Activated T-cell treated with anti-CD3 and anti-CD28 coated beads, Interleukin-2, amount 50 U/mL, for 1 hour (primary cell): ENCODE measurements at regions not wholly inside any gene's neighbourhood (a gene's known extent, or its start where the extent isn't known, plus 50 kb on each side); places are given as distances from the start of the nearest gene placed in this dataset.

Source experiments
- DNase-seq: peaks from one replicate; pipeline ENCODE4 v3.0.0-alpha.2; 2020

DNA sequence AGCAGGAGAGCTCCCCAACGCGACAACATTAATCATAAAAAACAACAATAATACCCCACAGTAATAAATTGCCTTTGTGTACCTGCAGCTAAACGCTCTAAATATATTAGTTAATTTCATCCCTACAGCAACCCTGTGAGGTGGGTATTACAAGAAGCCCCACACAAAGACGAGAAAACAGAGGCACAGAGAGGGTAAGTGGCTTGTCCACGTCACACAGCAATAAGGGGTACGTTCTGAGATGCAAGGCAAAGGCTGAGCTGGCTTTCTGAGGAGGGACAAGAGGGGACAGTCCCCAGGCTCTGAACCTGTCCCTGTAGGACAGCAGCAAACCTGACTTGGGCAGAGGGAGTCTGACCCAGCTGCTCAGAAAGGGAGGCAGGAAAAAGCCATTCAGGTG is 78.2 kb downstream of the NCOR2 start:
- DNase-seq: no peak

GRCh38 chr12:124488520-124488919 is 78.9 kb downstream of the NCOR2 start:
- DNase-seq: no peak

DNA sequence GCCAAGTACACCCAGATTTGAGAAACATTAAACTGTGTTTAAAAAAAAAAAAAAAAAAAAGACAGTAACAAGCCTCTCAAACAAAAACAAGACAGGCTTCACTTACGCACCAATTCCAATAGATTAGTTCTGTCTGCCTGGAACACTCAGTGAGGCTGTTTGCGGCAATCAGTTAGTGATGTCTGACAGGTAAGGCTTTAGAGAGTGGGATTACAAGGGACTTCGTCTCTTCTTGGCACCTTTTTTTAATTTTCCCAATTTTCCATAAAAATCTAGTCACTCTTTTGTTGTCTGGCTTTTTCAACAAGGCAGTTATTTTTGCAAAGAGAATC is 79.6 kb downstream of the NCOR2 start:
- DNase-seq: no peak

DNA sequence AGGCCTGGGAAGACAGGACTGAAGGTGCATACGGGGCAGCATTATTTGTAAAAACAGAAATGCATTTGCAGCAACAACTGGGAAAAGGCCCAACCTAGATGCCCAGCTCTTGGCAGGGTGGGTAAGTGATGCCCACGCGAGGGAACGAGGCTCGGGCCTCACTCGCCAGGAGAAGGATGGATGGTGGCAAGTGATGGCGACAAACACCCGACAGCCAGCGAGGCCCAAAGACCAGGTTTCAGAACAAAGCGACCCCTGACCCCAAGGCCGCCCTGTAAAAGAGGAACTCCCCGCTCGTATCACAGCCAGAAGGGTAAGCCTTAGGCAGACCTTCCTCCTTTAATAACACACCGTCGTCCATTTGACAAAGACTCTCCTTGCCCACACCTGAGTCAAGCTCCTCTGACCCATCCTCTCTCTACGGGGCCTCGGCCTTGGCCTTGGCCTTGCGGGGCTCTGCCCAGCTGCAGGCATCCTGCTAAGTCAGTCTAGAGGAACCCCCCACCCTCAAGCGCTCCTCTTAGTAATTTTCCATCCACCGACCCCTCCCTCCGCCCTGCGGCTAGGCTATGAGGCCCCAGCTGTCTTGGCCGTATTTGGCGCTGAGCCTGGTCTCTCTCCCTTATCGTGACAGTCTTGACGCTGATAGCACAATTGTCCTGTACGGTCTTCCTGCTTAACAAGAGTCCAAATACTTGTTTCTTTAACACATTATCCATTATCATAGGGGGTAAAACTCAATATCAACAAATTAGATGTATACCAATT is 80.2 kb downstream of the NCOR2 start:
- DNase-seq: no peak

DNA sequence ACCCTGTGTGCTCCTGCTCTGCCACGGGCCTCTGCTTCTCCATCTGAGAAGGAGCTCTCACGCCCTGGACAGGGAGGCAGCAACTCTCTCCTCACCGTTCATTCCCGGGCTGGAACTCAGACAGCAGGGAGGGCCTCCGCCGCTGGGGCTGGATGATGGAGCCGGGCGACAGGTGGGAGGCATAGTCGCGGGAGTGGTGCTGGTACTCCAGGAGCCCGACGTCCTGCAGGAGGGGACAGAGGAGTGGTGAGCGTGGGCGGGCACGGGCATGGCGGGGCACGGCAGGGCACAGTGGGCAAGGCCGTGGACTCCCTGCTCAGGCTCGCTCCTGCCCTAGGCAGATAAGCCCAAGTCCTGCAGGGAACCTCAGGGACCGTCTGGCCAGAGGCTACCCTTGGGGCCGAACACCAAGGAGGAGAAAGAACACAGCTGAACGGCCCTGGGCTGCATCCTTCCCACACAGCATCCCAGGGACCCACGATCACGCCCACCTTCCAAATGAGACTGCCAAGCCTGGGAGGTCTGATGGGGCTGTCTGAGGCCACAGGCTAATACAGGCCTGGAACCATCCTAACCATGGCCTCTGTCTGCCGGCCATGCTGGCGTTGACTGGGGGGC is 81.0 kb downstream of the NCOR2 start:
- no peak for DNase-seq

DNA sequence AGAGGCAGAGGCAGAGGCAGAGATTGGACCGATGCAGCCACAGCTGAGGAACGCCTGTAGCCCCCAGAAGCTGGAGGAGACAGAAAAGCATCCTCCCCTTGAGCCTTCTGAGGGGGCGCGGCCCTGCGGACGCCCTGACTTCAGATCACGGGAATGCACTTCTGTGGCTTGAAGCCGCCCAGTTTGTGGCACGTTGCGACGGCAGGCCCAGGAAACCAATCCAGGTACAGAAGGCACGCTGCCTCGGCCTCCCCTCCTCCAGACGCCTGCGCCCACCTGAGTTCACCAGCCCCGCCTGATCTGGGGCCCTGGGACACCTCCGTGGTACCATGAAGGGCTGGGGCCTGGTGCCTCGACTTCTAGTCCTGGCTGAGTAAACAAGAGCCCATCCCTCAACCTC is 82.0 kb downstream of the NCOR2 start:
- no peak for DNase-seq

GRCh38 chr12:124484526-124484953 is 82.9 kb downstream of the NCOR2 start:
- no peak for DNase-seq

DNA sequence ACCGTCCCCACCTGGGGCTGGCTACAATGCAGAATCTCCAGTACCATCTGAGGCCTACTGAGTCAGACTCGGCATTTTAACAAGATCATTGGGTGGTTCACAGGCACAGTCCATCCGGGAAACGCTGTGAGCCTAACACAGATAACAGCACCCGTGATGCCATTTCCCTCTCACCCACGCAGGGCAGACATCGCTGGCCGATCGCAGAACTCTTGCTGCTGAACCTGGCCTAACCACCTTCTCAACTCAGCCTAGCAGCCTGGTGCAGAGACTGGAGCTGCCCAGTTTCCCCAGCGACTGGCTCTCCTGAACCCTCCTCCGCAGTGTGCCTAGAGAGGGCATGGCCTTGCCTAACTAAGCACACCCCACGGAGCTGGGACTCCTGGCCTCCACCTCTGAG is 83.3 kb downstream of the NCOR2 start:
- DNase-seq: no peak

- no peak for DNase-seq
These were observed 84.3 kb downstream of the NCOR2 start for GRCh38 chr12:124482901-124483799.

DNA sequence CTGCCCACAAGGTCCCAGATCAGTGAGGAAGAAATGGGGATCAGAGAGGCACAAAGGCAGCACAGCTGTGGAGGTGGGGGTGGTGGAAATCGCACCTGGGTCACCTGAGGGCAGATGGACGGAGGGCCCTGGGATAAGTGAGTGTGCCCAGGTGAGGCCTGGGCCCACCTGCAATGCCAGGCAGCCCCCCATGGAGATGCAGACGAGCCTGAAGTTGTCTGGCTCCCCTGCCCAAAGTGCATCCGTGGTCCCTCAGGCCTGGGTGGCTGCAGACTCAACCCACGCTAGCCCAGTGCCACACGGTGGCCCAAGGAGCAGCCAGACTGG is 84.9 kb downstream of the NCOR2 start:
- no peak for DNase-seq

- DNase-seq: no peak
These were observed 85.4 kb downstream of the NCOR2 start for GRCh38 chr12:124481772-124482566.

DNA sequence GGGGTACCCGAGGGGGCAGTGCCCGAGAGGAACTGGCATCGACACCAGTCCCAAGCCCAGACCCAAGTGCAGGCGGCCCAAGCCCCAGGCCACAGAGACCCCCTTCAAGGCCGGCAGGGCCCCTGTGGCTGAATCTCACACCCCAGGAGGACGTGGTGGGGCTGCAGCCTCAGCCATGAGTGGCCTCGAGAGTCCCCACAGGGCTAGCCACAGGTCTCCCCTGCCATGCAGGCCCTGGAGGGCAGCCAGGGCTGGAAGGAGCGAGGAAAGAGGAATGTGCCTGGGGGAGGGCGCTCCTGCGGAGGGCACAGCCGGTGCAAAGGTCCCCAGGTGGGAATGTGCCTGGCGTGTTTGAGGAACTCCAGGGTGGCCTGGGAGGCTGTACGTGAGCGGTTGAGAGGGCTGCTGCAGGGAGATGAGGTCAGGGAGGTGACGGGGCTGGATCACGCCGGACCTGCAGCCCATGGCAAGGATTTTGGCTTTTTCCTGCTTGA is 86.1 kb downstream of the NCOR2 start:
- DNase-seq: no peak

- no peak for DNase-seq
These were observed 86.7 kb downstream of the NCOR2 start for GRCh38 chr12:124480469-124481256.

- DNase-seq: no peak
These were observed 87.5 kb downstream of the NCOR2 start for GRCh38 chr12:124479680-124480468.

- no peak for DNase-seq
These were observed 88.3 kb downstream of the NCOR2 start for GRCh38 chr12:124478985-124479645.

DNA sequence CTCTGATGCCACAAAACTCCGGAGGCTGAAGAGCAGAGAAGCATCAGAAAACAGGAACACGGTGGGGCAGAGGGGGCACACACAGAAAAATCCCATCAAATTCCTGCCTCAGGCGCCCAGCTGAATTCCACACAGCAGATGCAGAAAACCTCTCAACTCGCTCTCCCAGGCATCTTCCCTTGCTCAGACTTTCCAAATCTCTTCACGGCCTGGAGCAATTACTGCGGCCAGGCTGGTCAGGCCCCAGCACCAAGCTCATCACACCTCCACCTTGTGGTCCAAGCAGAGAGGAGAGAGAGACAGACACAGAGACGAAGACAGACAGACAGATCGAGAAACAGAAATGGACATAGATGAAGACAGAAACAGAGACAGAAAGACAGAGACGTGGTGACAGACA is 89.0 kb downstream of the NCOR2 start:
- no peak for DNase-seq

- no peak for DNase-seq
These were observed 90.1 kb downstream of the NCOR2 start for GRCh38 chr12:124477107-124477915.

DNA sequence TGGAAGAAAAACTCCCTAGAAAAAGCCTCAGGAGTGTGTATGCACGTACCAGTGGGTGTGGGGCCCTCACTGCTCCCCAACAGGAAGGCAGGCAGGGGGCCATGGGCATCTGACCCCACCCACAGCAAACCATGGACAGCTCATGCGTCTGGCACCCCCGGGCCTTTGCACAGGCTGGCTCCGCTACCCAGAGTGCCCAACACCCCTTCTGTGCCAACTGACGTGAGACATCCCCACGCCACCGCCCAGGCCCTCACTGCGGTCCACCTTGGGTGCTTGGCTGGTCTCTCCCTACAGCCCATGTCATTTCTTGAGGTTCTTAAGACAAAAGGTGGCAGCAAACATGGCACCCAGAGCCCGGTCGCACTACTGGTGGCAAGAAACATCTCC is 91.4 kb downstream of the NCOR2 start:
- DNase-seq: no peak

DNA sequence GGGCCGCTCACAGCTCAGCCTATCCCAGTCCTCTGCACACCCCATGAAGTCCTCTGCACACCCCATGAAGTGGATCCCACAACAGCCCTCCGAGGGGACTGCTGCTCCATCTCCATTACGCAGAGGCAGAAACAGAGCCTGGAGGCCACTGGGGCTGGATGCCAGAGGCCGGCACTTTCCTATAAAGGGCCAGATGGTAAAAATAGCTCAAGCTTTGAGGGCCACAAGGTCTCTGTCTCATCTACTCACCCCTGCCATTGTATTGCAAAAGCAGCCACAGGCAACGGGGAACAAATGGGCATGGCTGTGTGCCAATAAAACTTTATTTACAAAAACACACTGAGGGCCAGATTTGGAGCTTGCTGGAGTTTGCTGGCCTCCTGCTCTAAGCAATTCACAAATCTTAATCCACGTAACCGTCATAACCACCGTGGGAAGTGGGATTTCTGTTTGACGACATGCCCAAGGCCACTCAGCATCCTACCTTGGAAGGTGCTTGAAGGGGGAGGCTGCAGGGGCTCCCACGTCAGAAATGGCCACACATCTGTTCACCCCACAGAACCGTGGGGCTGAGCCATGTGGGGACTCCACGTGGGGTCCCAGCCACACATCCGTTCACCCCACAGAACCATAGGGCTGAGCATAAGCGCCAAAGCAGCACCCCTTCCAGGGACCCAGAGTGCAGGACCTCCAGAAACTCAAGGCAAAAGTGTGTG is 92.0 kb downstream of the NCOR2 start:
- no peak for DNase-seq
